ENCODE measurements at regions not wholly inside any gene's neighbourhood (a gene's known extent, or its start where the extent isn't known, plus 50 kb on each side); places are given as distances from the start of the nearest gene placed in this dataset.
"Not testable (repeated sequence)": the region's sequence is repeated elsewhere in the genome, so short reads cannot be mapped to it uniquely, and the experiment has no call there.

GRCh38 chr5:2066373-2066772 is 183.6 kb upstream of the IRX4 start:
- no peak for DNase-seq

GRCh38 chr5:2063380-2063779 is 180.7 kb upstream of the IRX4 start:
- not testable (repeated sequence) for DNase-seq

GRCh38 chr5:2052687-2053086 is 170.0 kb upstream of the IRX4 start:
- no peak for DNase-seq

GRCh38 chr5:2049876-2050275 is 167.2 kb upstream of the IRX4 start:
- DNase-seq: no peak

- DNase-seq: no peak
Measured at GRCh38 chr5:2048664-2049063, 165.9 kb upstream of the IRX4 start.

GRCh38 chr5:2047341-2047927 is 164.7 kb upstream of the IRX4 start:
- no peak for DNase-seq

GRCh38 chr5:2044041-2044440 is 161.3 kb upstream of the IRX4 start:
- DNase-seq: no peak

GRCh38 chr5:2039180-2039531 is 156.4 kb upstream of the IRX4 start:
- no peak for DNase-seq

- peak; percentile 21 for DNase-seq
Measured at GRCh38 chr5:2038321-2039179, 155.8 kb upstream of the IRX4 start.

- no peak for DNase-seq
Measured at GRCh38 chr5:2036885-2037284, 154.2 kb upstream of the IRX4 start.

- DNase-seq: no peak
Measured at GRCh38 chr5:2032432-2032831, 149.7 kb upstream of the IRX4 start.

- no peak for DNase-seq
Measured at GRCh38 chr5:2031581-2031980, 148.9 kb upstream of the IRX4 start.

- no peak for DNase-seq
Measured at GRCh38 chr5:2030131-2030530, 147.4 kb upstream of the IRX4 start.

- no peak for DNase-seq
Measured at GRCh38 chr5:2029206-2029605, 146.5 kb upstream of the IRX4 start.

GRCh38 chr5:2027790-2028189 is 145.1 kb upstream of the IRX4 start:
- DNase-seq: no peak

GRCh38 chr5:2024986-2025721 is 142.4 kb upstream of the IRX4 start:
- no peak for DNase-seq

- DNase-seq: no peak
Measured at GRCh38 chr5:2023196-2023595, 140.5 kb upstream of the IRX4 start.

- DNase-seq: no peak
Measured at GRCh38 chr5:2022436-2022835, 139.7 kb upstream of the IRX4 start.

- no peak for DNase-seq
Measured at GRCh38 chr5:2021484-2022176, 138.9 kb upstream of the IRX4 start.

GRCh38 chr5:2020730-2021129 is 138.0 kb upstream of the IRX4 start:
- no peak for DNase-seq

- DNase-seq: no peak
Measured at GRCh38 chr5:2019716-2020115, 137.0 kb upstream of the IRX4 start.

GRCh38 chr5:2018390-2018724 is 135.6 kb upstream of the IRX4 start:
- DNase-seq: no peak

GRCh38 chr5:2017540-2018389 is 135.0 kb upstream of the IRX4 start:
- no peak for DNase-seq

All from NCI-H510A (cell line).